Liver (tissue), 8 donors: ENCODE measurements at regions not wholly inside any gene's neighbourhood (a gene's known extent, or its start where the extent isn't known, plus 50 kb on each side); places are given as distances from the start of the nearest gene placed in this dataset.
A peak's percentile ranks its signal among the peaks of the same experiment; 100 is the strongest.

Source experiments
- DNase-seq: peaks from one replicate; pipeline ENCODE4 v3.0.0-alpha.2; 2017; ENCODE audit warnings: low spot score
- H3K27ac ChIP-seq, 2 donors: one replicate each; pipeline ENCODE4 v1.7.0; 2013; ENCODE audit warnings: inconsistent platforms in 2 of 2, low read length in 2 of 2, control low read depth in 1 of 2, low read depth in 1 of 2, mild to moderate bottlenecking in 1 of 2
- H3K27me3 ChIP-seq, 4 donors: one replicate each; pipeline versions ENCODE4 v1.6.1 to v1.7.0; 2013; ENCODE audit warnings: low read length in 3 of 4, inconsistent platforms in 1 of 4, mild to moderate bottlenecking in 1 of 4, moderate library complexity in 1 of 4; ENCODE audit not compliant: control insufficient read depth in 4 of 4, insufficient read depth in 4 of 4
- H3K36me3 ChIP-seq, 4 donors: one replicate each; pipeline versions ENCODE4 v1.6.1 to v1.7.0; 2013; ENCODE audit warnings: low read length in 3 of 4, mild to moderate bottlenecking in 3 of 4, low read depth in 1 of 4, moderate library complexity in 1 of 4; ENCODE audit not compliant: control insufficient read depth in 4 of 4, insufficient read depth in 3 of 4
- H3K4me1 ChIP-seq, 4 donors: one replicate each; pipeline versions ENCODE4 v1.6.1 to v1.7.0; 2013; ENCODE audit warnings: low read length in 3 of 4, mild to moderate bottlenecking in 3 of 4, moderate library complexity in 1 of 4; ENCODE audit not compliant: control insufficient read depth in 4 of 4, insufficient read depth in 4 of 4
- H3K4me3 ChIP-seq, 3 donors: one replicate each; pipeline versions ENCODE4 v1.6.1 to v1.7.0; 2013; ENCODE audit warnings: low read length in 3 of 3, control low read depth in 1 of 3, low read depth in 1 of 3, mild to moderate bottlenecking in 1 of 3
- H3K9ac ChIP-seq, 2 donors: one replicate each; pipeline ENCODE4 v1.7.0; 2013; ENCODE audit warnings: low read length in 2 of 2, mild to moderate bottlenecking in 2 of 2, moderate library complexity in 2 of 2, control low read depth in 1 of 2, low read depth in 1 of 2
- H3K9me3 ChIP-seq, 4 donors: one replicate each; pipeline versions ENCODE4 v1.6.1 to v1.7.0; 2013; ENCODE audit warnings: low read length in 3 of 4; ENCODE audit not compliant: control insufficient read depth in 4 of 4
- CTCF ChIP-seq: fragments of 150-350 bp; IDR thresholded peaks from 2 replicates; pipeline ENCODE4 v1.5.1; 2017; ENCODE audit warnings: improper control_type of control experiment, low read depth, low read length; ENCODE audit not compliant: missing input control
- EGR1 ChIP-seq, 2 donors: IDR thresholded peaks; 2 replicates each; pipeline ENCODE4 v1.6.1; 2016 to 2018; ENCODE audit warnings: antibody characterized with exemption in 2 of 2, low read depth in 2 of 2
- FOXA1 ChIP-seq: IDR thresholded peaks from 2 replicates; pipeline ENCODE4 v1.6.1; 2016; ENCODE audit warnings: antibody characterized with exemption
- FOXA2 ChIP-seq: IDR thresholded peaks from 2 replicates; pipeline ENCODE4 v1.6.1; 2016; ENCODE audit warnings: antibody characterized with exemption
- GABPA ChIP-seq, 2 donors: IDR thresholded peaks in 1 of 2; conservative IDR thresholded peaks in 1 of 2; 2 replicates each; pipeline ENCODE4 v1.6.1; 2016; ENCODE audit warnings: antibody characterized with exemption in 2 of 2, mild to moderate bottlenecking in 1 of 2, moderate library complexity in 1 of 2
- HNF4A ChIP-seq, 2 donors: conservative IDR thresholded peaks; 2 replicates each; pipeline ENCODE4 v1.6.1; 2016; ENCODE audit warnings: antibody characterized with exemption in 2 of 2, mild to moderate bottlenecking in 2 of 2
- HNF4G ChIP-seq: IDR thresholded peaks from 2 replicates; pipeline ENCODE4 v1.6.1; 2016; ENCODE audit warnings: antibody characterized with exemption
- JUND ChIP-seq, 2 donors: IDR thresholded peaks; 2 replicates each; pipeline ENCODE4 v1.6.1; 2016; ENCODE audit warnings: antibody characterized with exemption in 2 of 2
- NR2F2 ChIP-seq: IDR thresholded peaks from 2 replicates; pipeline ENCODE4 v1.6.1; 2016; ENCODE audit warnings: antibody characterized with exemption
- RXRA ChIP-seq, 2 donors: IDR thresholded peaks; 2 replicates each; pipeline ENCODE4 v1.6.1; 2017 to 2018; ENCODE audit warnings: antibody characterized with exemption in 2 of 2, mild to moderate bottlenecking in 1 of 2
- SP1 ChIP-seq: IDR thresholded peaks from 2 replicates; pipeline ENCODE4 v1.6.1; 2018; ENCODE audit warnings: antibody characterized with exemption, mild to moderate bottlenecking
- TAF1 ChIP-seq: conservative IDR thresholded peaks from 2 replicates; pipeline ENCODE4 v1.6.1; 2016; ENCODE audit warnings: antibody characterized with exemption, mild to moderate bottlenecking
- YY1 ChIP-seq: IDR thresholded peaks from 2 replicates; pipeline ENCODE4 v1.6.1; 2016; ENCODE audit warnings: antibody characterized with exemption, mild to moderate bottlenecking
- ZBTB33 ChIP-seq: IDR thresholded peaks from 2 replicates; pipeline ENCODE4 v1.6.1; 2016; ENCODE audit warnings: antibody characterized with exemption
- WGBS: extraction: QIAGEN DNeasy Blood & Tissue Kit; methylation state at CpG from one replicate; pipeline ENCODE4 v1.1.7; 2013; 5-methylcytosine and 5-hydroxymethylcytosine counted together
- TF ChIP-seq, protein P1 (sequence below): IDR thresholded peaks from 2 replicates; pipeline ENCODE4 v1.6.1; 2016; ENCODE audit warnings: antibody characterized with exemption
- TF ChIP-seq, protein P2 (sequence below): IDR thresholded peaks from 2 replicates; pipeline ENCODE4 v1.6.1; 2016; ENCODE audit warnings: antibody characterized with exemption, mild to moderate bottlenecking
- TF ChIP-seq, protein P3 (sequence below): IDR thresholded peaks from 2 replicates; pipeline ENCODE4 v1.6.1; 2016; ENCODE audit warnings: antibody characterized with exemption
- donor health status: healthy.
- donor health status: healthy.
- donor health status: healthy.
- donor health status: healthy.
- donor health status: healthy.

- Histone ChIP-seq H3K4me1 (no peaks in the 10 kb centered on the region), H3K4me3 (no peak overlapping the region), H3K27me3 (no peaks in the 10 kb centered on the region), H3K9ac (no peak overlapping the region), H3K27ac (no peak overlapping the region), H3K36me3 (no peaks in the 10 kb centered on the region), H3K9me3 (peaks cover 0 to 5% (median 1%) of the 10 kb centered on the region in 4 donors)
- TF ChIP-seq FOXA1 (no peak), JUND (IDR thresholded peaks at IDR 0.05) (no peak), CTCF (no peak), ZBTB33 (no peak), FOXA2 (no peak), HNF4G (no peak), RXRA (IDR thresholded peaks at IDR 0.05) (no peak), TAF1 (no peak), EGR1 (IDR thresholded peaks at IDR 0.05; ENCODE audit: low read depth in 2 of 2) (no peak), YY1 (no peak), SP1 (no peak), HNF4A (conservative IDR thresholded peaks at IDR 0.05) (no peak), NR2F2 (no peak), GABPA (IDR thresholded peaks at IDR 0.05 in 1 of 2, conservative IDR thresholded peaks at IDR 0.05 in 1 of 2) (no peak)
- TF ChIP-seq, protein P1, sequence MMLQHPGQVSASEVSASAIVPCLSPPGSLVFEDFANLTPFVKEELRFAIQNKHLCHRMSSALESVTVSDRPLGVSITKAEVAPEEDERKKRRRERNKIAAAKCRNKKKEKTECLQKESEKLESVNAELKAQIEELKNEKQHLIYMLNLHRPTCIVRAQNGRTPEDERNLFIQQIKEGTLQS, result no peak
- TF ChIP-seq, protein P2, sequence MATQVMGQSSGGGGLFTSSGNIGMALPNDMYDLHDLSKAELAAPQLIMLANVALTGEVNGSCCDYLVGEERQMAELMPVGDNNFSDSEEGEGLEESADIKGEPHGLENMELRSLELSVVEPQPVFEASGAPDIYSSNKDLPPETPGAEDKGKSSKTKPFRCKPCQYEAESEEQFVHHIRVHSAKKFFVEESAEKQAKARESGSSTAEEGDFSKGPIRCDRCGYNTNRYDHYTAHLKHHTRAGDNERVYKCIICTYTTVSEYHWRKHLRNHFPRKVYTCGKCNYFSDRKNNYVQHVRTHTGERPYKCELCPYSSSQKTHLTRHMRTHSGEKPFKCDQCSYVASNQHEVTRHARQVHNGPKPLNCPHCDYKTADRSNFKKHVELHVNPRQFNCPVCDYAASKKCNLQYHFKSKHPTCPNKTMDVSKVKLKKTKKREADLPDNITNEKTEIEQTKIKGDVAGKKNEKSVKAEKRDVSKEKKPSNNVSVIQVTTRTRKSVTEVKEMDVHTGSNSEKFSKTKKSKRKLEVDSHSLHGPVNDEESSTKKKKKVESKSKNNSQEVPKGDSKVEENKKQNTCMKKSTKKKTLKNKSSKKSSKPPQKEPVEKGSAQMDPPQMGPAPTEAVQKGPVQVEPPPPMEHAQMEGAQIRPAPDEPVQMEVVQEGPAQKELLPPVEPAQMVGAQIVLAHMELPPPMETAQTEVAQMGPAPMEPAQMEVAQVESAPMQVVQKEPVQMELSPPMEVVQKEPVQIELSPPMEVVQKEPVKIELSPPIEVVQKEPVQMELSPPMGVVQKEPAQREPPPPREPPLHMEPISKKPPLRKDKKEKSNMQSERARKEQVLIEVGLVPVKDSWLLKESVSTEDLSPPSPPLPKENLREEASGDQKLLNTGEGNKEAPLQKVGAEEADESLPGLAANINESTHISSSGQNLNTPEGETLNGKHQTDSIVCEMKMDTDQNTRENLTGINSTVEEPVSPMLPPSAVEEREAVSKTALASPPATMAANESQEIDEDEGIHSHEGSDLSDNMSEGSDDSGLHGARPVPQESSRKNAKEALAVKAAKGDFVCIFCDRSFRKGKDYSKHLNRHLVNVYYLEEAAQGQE, result no peak
- TF ChIP-seq, protein P3, sequence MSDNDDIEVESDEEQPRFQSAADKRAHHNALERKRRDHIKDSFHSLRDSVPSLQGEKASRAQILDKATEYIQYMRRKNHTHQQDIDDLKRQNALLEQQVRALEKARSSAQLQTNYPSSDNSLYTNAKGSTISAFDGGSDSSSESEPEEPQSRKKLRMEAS, result no peak
- WGBS, result 88% methylated on average over 15 of the region's 15 CpGs
- peak; percentile 5 for DNase-seq
Measured at GRCh38 chr6:169886631-169887227, 135.3 kb downstream of the ERMARD start.
